Vagina (tissue), 2 donors: ENCODE measurements at regions not wholly inside any gene's neighbourhood (a gene's known extent, or its start where the extent isn't known, plus 50 kb on each side); places are given as distances from the start of the nearest gene placed in this dataset.
A peak's percentile ranks its signal among the peaks of the same experiment; 100 is the strongest.

Experiments used
- DNase-seq, 2 donors: peaks; one replicate each; pipeline ENCODE4 v3.0.0-alpha.2; 2017; ENCODE audit errors: extremely low spot score in 2 of 2
- H3K27ac ChIP-seq: fragments of 200-600 bp; sonication (generic); one replicate; pipeline ENCODE4 v1.5.1; 2019
- H3K27me3 ChIP-seq: fragments of 200-600 bp; sonication (generic); one replicate; pipeline ENCODE4 v1.5.1; 2019
- H3K36me3 ChIP-seq, 2 donors: fragments of 200-600 bp; sonication (generic); one replicate each; pipeline ENCODE4 v1.5.1; 2017 to 2019
- H3K4me1 ChIP-seq: fragments of 200-600 bp; sonication (generic); one replicate; pipeline ENCODE4 v1.5.1; 2019
- H3K4me3 ChIP-seq, 2 donors: fragments of 200-600 bp; sonication (generic); 1 replicate in 1 of 2; 2 replicates in 1 of 2; pipeline ENCODE4 v1.5.1; 2016 to 2019
- H3K9me3 ChIP-seq: fragments of 200-600 bp; sonication (generic); one replicate; pipeline ENCODE4 v1.5.1; 2019
- POLR2A ChIP-seq, 2 donors: fragments of 450-650 bp; IDR thresholded peaks; one replicate each; pipeline ENCODE4 v1.6.1; 2017; ENCODE audit warnings: antibody characterized with exemption in 2 of 2, mild to moderate bottlenecking in 2 of 2, moderate library complexity in 2 of 2
- POLR2AphosphoS5 ChIP-seq, 2 donors: sonication (generic); formaldehyde crosslinking; IDR thresholded peaks; one replicate each; pipeline ENCODE4 v1.9.0; 2017; ENCODE audit warnings: antibody characterized with exemption in 2 of 2, mild to moderate bottlenecking in 2 of 2, low read depth in 1 of 2; ENCODE audit not compliant: insufficient read depth in 1 of 2
- intact Hi-C: fragments of 100-400 bp; cut with DNase I; formaldehyde crosslinking; loops from one replicate; pipeline ENCODE4 v1.15.1; 2023
- TF ChIP-seq, protein P1 (sequence below), 3 experiments: fragments of 450-650 bp in 2 of 3; fragments of 200-600 bp in 1 of 3; sonication (generic) in 1 of 3; IDR thresholded peaks; one replicate each; pipeline ENCODE4 v1.5.1; 2017 to 2019; ENCODE audit warnings: antibody characterized with exemption in 3 of 3, mild to moderate bottlenecking in 2 of 3, moderate library complexity in 2 of 3

GRCh38 chr11:93969925-93970922 lies 50.9 kb upstream of the HEPHL1 start:
- DNase-seq: peak in 1 of 2 donors; percentile 91
- intact Hi-C loops: no loop called here
- no peak overlapping the region for H3K27ac ChIP-seq
- H3K9me3 ChIP-seq: peaks cover 3% of the 10 kb centered on the region
- no peaks in the 10 kb centered on the region for H3K27me3 ChIP-seq
- TF ChIP-seq POLR2AphosphoS5 (IDR thresholded peaks at IDR 0.05; ENCODE audit: insufficient read depth in 1 of 2, low read depth in 1 of 2) (no peak), POLR2A (IDR thresholded peaks at IDR 0.05) (no peak)
- TF ChIP-seq, protein P1, sequence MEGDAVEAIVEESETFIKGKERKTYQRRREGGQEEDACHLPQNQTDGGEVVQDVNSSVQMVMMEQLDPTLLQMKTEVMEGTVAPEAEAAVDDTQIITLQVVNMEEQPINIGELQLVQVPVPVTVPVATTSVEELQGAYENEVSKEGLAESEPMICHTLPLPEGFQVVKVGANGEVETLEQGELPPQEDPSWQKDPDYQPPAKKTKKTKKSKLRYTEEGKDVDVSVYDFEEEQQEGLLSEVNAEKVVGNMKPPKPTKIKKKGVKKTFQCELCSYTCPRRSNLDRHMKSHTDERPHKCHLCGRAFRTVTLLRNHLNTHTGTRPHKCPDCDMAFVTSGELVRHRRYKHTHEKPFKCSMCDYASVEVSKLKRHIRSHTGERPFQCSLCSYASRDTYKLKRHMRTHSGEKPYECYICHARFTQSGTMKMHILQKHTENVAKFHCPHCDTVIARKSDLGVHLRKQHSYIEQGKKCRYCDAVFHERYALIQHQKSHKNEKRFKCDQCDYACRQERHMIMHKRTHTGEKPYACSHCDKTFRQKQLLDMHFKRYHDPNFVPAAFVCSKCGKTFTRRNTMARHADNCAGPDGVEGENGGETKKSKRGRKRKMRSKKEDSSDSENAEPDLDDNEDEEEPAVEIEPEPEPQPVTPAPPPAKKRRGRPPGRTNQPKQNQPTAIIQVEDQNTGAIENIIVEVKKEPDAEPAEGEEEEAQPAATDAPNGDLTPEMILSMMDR (IDR thresholded peaks at IDR 0.05): no peak
- H3K4me3 ChIP-seq: no peak overlapping the region
- H3K36me3 ChIP-seq: no peaks in the 10 kb centered on the region
- H3K4me1 ChIP-seq: no peaks in the 10 kb centered on the region
